MG63 (cell line): ENCODE measurements at regions not wholly inside any gene's neighbourhood (a gene's known extent, or its start where the extent isn't known, plus 50 kb on each side); places are given as distances from the start of the nearest gene placed in this dataset.
A peak's percentile ranks its signal among the peaks of the same experiment; 100 is the strongest.
"Not testable (repeated sequence)": the region's sequence is repeated elsewhere in the genome, so short reads cannot be mapped to it uniquely, and the experiment has no call there.

Source experiments
- DNase-seq: peaks from one replicate; pipeline ENCODE4 v3.0.0-alpha.2; 2020
- H3K27me3 ChIP-seq: fragments of 250-450 bp; sonication (Bioruptor Pico); 2 replicates; pipeline ENCODE4 v1.5.1; 2020; ENCODE audit warnings: mild to moderate bottlenecking, moderate library complexity
- H3K36me3 ChIP-seq: fragments of 250-450 bp; sonication (Bioruptor Pico); 2 replicates; pipeline ENCODE4 v1.5.1; 2020; ENCODE audit warnings: mild to moderate bottlenecking, moderate library complexity
- H3K4me3 ChIP-seq: fragments of 250-450 bp; sonication (Bioruptor Pico); 2 replicates; pipeline ENCODE4 v1.5.1; 2020; ENCODE audit warnings: mild to moderate bottlenecking, moderate library complexity
- H3K9me3 ChIP-seq: fragments of 250-450 bp; sonication (Bioruptor Pico); 2 replicates; pipeline ENCODE4 v1.5.1; 2020; ENCODE audit warnings: mild to moderate bottlenecking, moderate library complexity

GRCh38 chr13:108093616-108094015 lies 121.7 kb downstream of the LIG4 start:
- Histone ChIP-seq H3K4me3 (no peak overlapping the region), H3K36me3 (no peaks in the 10 kb centered on the region), H3K27me3 (no peaks in the 10 kb centered on the region), H3K9me3 (no peaks in the 10 kb centered on the region)
- no peak for DNase-seq

- no peaks in the 10 kb centered on the region for H3K9me3 ChIP-seq
- no peaks in the 10 kb centered on the region for H3K27me3 ChIP-seq
- no peak for DNase-seq
- H3K36me3 ChIP-seq, result no peaks in the 10 kb centered on the region
- no peak overlapping the region for H3K4me3 ChIP-seq
These were observed 127.5 kb downstream of the LIG4 start for GRCh38 chr13:108087810-108088209.

DNA sequence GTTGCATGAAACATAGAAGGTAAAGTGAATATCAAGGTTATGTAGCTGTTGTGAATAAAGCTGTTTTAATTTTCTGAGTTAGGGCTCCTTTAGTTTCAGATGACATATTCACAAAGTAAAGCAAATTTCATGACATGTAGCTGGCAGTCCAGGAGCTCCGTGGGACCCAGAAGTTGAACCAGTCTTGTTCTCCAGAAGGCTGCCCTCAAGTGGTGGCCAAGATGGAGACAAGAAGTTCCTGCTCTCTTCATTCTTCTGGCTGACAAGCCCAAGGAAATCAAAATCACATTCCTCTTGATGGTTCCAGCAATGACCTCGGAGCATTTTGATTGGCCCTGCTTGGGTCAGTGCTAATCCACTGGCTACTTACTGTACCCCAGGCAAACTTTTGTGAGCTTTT lies 128.7 kb downstream of the LIG4 start:
- no peak overlapping the region for H3K4me3 ChIP-seq
- DNase-seq, result peak; percentile 25
- no peaks in the 10 kb centered on the region for H3K27me3 ChIP-seq
- H3K36me3 ChIP-seq, result no peaks in the 10 kb centered on the region
- H3K9me3 ChIP-seq, result no peaks in the 10 kb centered on the region

GRCh38 chr13:108084840-108085239 lies 130.5 kb downstream of the LIG4 start:
- no peak for DNase-seq
- Histone ChIP-seq H3K36me3 (no peaks in the 10 kb centered on the region), H3K9me3 (no peaks in the 10 kb centered on the region), H3K27me3 (no peaks in the 10 kb centered on the region), H3K4me3 (no peak overlapping the region)

- Histone ChIP-seq H3K27me3 (no peaks in the 10 kb centered on the region), H3K36me3 (no peaks in the 10 kb centered on the region), H3K9me3 (peaks cover 5% of the 10 kb centered on the region; the same call in 1 of the 2 replicates), H3K4me3 (no peak overlapping the region)
- DNase-seq, result no peak
These were observed 132.3 kb downstream of the LIG4 start for GRCh38 chr13:108083056-108083455.

DNA sequence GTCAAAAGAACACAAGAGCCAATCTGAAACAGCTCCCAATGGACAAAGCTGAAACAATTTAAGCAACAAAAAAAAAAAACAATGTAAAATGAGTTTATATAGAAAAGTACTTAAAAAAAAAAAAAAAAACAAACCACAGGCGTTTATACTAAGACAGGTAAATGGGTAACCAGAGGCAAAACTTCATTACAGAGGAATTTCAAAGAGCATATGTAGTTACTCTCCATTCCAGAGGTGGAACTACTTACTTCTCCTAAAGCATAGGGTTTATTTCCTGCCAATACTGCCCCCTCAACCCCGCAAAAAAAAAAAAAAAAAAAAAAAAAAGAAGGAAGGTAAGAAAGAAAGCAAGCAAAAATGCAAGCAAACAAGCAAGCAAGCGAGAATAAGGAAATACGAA lies 132.9 kb downstream of the LIG4 start:
- DNase-seq, result no peak
- H3K9me3 ChIP-seq, result peaks cover 9% of the 10 kb centered on the region
- H3K4me3 ChIP-seq, result no peak overlapping the region
- H3K36me3 ChIP-seq, result no peaks in the 10 kb centered on the region
- H3K27me3 ChIP-seq, result no peaks in the 10 kb centered on the region

GRCh38 chr13:108077284-108077683 lies 138.1 kb downstream of the LIG4 start:
- no peak for DNase-seq
- H3K36me3 ChIP-seq, result no peaks in the 10 kb centered on the region
- H3K27me3 ChIP-seq, result no peaks in the 10 kb centered on the region
- no peak overlapping the region for H3K4me3 ChIP-seq
- H3K9me3 ChIP-seq, result peaks cover 27% of the 10 kb centered on the region

GRCh38 chr13:108074429-108074828 lies 140.9 kb downstream of the LIG4 start:
- DNase-seq, H3K4me3 ChIP-seq, H3K36me3 ChIP-seq, H3K27me3 ChIP-seq: not testable (repeated sequence)
- H3K9me3 ChIP-seq, result peaks cover 28% of the 10 kb centered on the region

DNA sequence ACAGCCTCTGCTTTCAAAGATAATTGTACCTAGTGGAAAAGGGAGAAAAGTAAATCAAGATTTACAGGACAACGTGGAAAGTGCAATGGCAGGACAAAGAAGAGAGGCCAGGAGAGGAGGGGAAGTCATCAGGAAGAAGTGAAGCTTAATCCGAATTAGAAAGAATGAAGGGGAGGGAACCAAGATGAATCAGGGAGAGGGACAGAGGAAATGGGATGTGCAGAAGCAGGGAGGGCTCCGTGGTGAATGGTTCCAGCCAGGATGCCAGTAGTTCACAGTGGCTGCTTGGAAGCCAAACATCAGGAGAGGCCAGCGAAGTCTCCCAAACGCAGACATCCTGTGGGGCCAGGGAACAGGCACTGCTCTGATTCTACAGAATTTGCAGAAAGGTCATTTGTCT lies 144.4 kb downstream of the LIG4 start:
- no peaks in the 10 kb centered on the region for H3K27me3 ChIP-seq
- peaks cover 7% of the 10 kb centered on the region for H3K9me3 ChIP-seq
- H3K36me3 ChIP-seq, result no peaks in the 10 kb centered on the region
- DNase-seq, result no peak
- H3K4me3 ChIP-seq, result no peak overlapping the region

- no peaks in the 10 kb centered on the region for H3K27me3 ChIP-seq
- H3K4me3 ChIP-seq, result no peak overlapping the region
- H3K36me3 ChIP-seq, result no peaks in the 10 kb centered on the region
- no peak for DNase-seq
- peaks cover 7% of the 10 kb centered on the region for H3K9me3 ChIP-seq
These were observed 144.8 kb downstream of the LIG4 start for GRCh38 chr13:108070491-108070890.

- Histone ChIP-seq H3K4me3 (no peak overlapping the region), H3K27me3 (no peaks in the 10 kb centered on the region), H3K9me3 (peaks cover 7% of the 10 kb centered on the region), H3K36me3 (no peaks in the 10 kb centered on the region)
- no peak for DNase-seq
These were observed 145.7 kb downstream of the LIG4 start for GRCh38 chr13:108069521-108070210.

DNA sequence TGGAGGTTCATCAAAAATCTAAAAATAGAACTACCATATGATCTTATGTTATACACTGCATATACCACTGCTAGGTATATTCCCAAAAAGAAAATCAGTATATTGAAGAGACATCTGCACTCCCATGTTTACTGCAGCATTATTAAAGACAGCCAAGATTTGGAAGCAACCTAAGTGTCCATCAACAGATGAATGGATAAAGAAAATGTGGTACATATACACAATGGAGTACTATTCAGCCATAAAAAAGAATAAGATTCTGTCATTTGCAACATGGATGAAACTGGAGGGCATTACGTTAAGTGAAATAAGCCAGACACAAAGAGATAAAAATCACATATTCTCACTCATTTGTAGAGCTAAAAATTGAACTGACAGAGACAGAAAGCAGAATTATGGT lies 151.0 kb downstream of the LIG4 start:
- H3K4me3 ChIP-seq, H3K36me3 ChIP-seq, H3K27me3 ChIP-seq, DNase-seq, H3K9me3 ChIP-seq: not testable (repeated sequence)

DNA sequence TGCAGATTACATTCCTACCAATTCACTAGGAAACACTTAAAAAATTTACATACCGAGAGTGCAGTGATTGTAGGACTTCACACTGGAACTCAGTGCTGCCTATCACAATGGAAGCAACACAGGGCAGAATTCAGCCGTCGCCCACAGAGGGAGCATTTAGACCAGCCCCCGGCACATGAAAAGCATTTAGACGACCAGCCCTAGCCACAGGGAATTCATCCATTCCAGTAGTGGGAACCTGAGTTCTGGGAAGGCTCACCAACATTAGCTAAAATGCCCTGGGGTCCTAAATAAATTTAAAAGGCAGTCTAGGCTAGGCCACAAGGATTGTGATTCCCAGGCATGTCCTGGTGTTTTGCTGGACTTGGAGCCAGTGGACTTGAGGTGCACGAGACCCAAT lies 155.2 kb downstream of the LIG4 start:
- DNase-seq, result no peak
- H3K4me3 ChIP-seq, result no peak overlapping the region
- no peaks in the 10 kb centered on the region for H3K27me3 ChIP-seq
- no peaks in the 10 kb centered on the region for H3K36me3 ChIP-seq
- H3K9me3 ChIP-seq, result no peaks in the 10 kb centered on the region

- no peak for DNase-seq
- no peaks in the 10 kb centered on the region for H3K9me3 ChIP-seq
- H3K4me3 ChIP-seq, result no peak overlapping the region
- no peaks in the 10 kb centered on the region for H3K27me3 ChIP-seq
- H3K36me3 ChIP-seq, result no peaks in the 10 kb centered on the region
These were observed 159.1 kb downstream of the LIG4 start for GRCh38 chr13:108056278-108056677.

- no peaks in the 10 kb centered on the region for H3K36me3 ChIP-seq
- no peak for DNase-seq
These were observed 166.1 kb downstream of the LIG4 start for GRCh38 chr13:108049211-108049610.

DNA sequence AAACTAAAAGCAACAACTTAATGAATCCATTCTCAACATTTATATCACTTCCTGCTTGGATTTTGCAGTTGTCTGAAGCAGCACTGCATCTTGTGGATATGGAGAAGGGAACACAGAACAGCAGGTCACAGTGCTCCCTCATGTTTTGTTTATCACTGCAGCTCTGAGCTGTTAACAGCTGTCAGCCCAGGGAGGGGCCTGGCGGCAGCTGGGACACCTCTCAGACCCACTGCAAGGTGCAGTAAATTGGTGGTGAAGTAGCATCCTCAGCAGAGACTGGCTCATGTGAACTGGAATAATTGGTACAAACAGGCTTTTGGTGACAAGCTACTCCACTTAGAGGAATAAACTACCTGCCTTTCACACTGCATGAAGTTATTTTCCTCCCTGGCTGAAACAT lies 170.4 kb downstream of the LIG4 start:
- H3K36me3 ChIP-seq, result no peaks in the 10 kb centered on the region
- H3K4me3 ChIP-seq, result no peak overlapping the region
- H3K9me3 ChIP-seq, result no peaks in the 10 kb centered on the region
- no peaks in the 10 kb centered on the region for H3K27me3 ChIP-seq
- no peak for DNase-seq

More at GRCh38 chr13:108049211-108049610, 166.1 kb downstream of the LIG4 start:
- H3K27me3 ChIP-seq, result no peaks in the 10 kb centered on the region
- H3K9me3 ChIP-seq, result no peaks in the 10 kb centered on the region
- no peak overlapping the region for H3K4me3 ChIP-seq

- not testable (repeated sequence) for DNase-seq, H3K9me3 ChIP-seq, H3K4me3 ChIP-seq, H3K36me3 ChIP-seq, H3K27me3 ChIP-seq
These were observed 172.5 kb downstream of the LIG4 start for GRCh38 chr13:108042866-108043265.

GRCh38 chr13:108037348-108037747 lies 178.0 kb downstream of the LIG4 start:
- peak; percentile 8 for DNase-seq
- Histone ChIP-seq H3K36me3 (no peaks in the 10 kb centered on the region), H3K9me3 (no peaks in the 10 kb centered on the region), H3K4me3 (no peak overlapping the region), H3K27me3 (no peaks in the 10 kb centered on the region)
